Endometrium (tissue), 2 donors: ENCODE measurements at regions not wholly inside any gene's neighbourhood (a gene's known extent, or its start where the extent isn't known, plus 50 kb on each side); places are given as distances from the start of the nearest gene placed in this dataset.
"Not testable (repeated sequence)": the region's sequence is repeated elsewhere in the genome, so short reads cannot be mapped to it uniquely, and the experiment has no call there.

Source experiments
- FAIRE-seq: peaks from 2 replicates; lab custom pipeline; 2012; peaks lifted over from hg19 to GRCh38; lab: Jason Lieb, UNC
- donor health status: control.
- donor health status: control.

- FAIRE-seq = no peak
Measured at GRCh38 chr2:210961249-210961648, 404.9 kb downstream of the CPS1 start.

GRCh38 chr2:210963386-210963785 is 407.0 kb downstream of the CPS1 start:
- no peak for FAIRE-seq

GRCh38 chr2:210964141-210964764 is 407.9 kb downstream of the CPS1 start:
- no peak for FAIRE-seq

- FAIRE-seq = no peak
Measured at GRCh38 chr2:210965472-210965871, 409.1 kb downstream of the CPS1 start.

GRCh38 chr2:210966330-210966729 is 409.9 kb downstream of the CPS1 start:
- no peak for FAIRE-seq

GRCh38 chr2:210971431-210971830 is 415.0 kb downstream of the CPS1 start:
- no peak for FAIRE-seq

GRCh38 chr2:210986806-210987205 is 430.4 kb downstream of the CPS1 start:
- FAIRE-seq = not testable (repeated sequence)

- FAIRE-seq = no peak
Measured at GRCh38 chr2:210991107-210991506, 434.7 kb downstream of the CPS1 start.

- FAIRE-seq = no peak
Measured at GRCh38 chr2:210994104-210994503, 437.7 kb downstream of the CPS1 start.

GRCh38 chr2:210997373-210997772 is 441.0 kb downstream of the CPS1 start:
- FAIRE-seq = no peak

- FAIRE-seq = no peak
Measured at GRCh38 chr2:210998334-210998733, 441.9 kb downstream of the CPS1 start.

GRCh38 chr2:211014376-211014775 is 458.0 kb downstream of the CPS1 start:
- FAIRE-seq = no peak

GRCh38 chr2:211014906-211015305 is 458.5 kb downstream of the CPS1 start:
- no peak for FAIRE-seq

- FAIRE-seq = not testable (repeated sequence)
Measured at GRCh38 chr2:211025089-211025488, 468.7 kb downstream of the CPS1 start.

GRCh38 chr2:211026109-211026508 is 469.7 kb downstream of the CPS1 start:
- no peak for FAIRE-seq

GRCh38 chr2:211027976-211028375 is 471.6 kb downstream of the CPS1 start:
- no peak for FAIRE-seq

- no peak for FAIRE-seq
Measured at GRCh38 chr2:211033765-211034164, 477.4 kb downstream of the CPS1 start.

GRCh38 chr2:211035548-211036185 is 479.3 kb downstream of the CPS1 start:
- no peak for FAIRE-seq

GRCh38 chr2:211045025-211045424 is 488.6 kb downstream of the CPS1 start:
- no peak for FAIRE-seq

- FAIRE-seq = no peak
Measured at GRCh38 chr2:211049321-211050018, 493.1 kb downstream of the CPS1 start.

- FAIRE-seq = no peak
Measured at GRCh38 chr2:211055438-211055837, 499.0 kb downstream of the CPS1 start.

- peak; percentile 61 for FAIRE-seq
Measured at GRCh38 chr2:211061612-211062296, 505.4 kb downstream of the CPS1 start.

GRCh38 chr2:211062297-211062612 is 505.9 kb downstream of the CPS1 start:
- no peak for FAIRE-seq
